ENCODE measurements at regions not wholly inside any gene's neighbourhood (a gene's known extent, or its start where the extent isn't known, plus 50 kb on each side); places are given as distances from the start of the nearest gene placed in this dataset.

- H3K4me3 ChIP-seq (ENCODE audit: low read depth in 1 of 2, low read length in 2 of 2): no peak overlapping the region
- 86 to 88% methylated on average over 3 of the region's 3 CpGs for WGBS, 2 donors
- H3K4me1 ChIP-seq (ENCODE audit: control insufficient read depth in 2 of 2, insufficient read depth in 2 of 2, low read length in 1 of 2): no peaks in the 10 kb centered on the region
- H3K27me3 ChIP-seq (ENCODE audit: control insufficient read depth in 1 of 2, insufficient read depth in 2 of 2, low read length in 2 of 2): no peaks in the 10 kb centered on the region
- H3K9me3 ChIP-seq (ENCODE audit: control insufficient read depth in 2 of 2, insufficient read depth in 1 of 2, low read depth in 1 of 2, low read length in 1 of 2): no peaks in the 10 kb centered on the region
- H3K27ac ChIP-seq (ENCODE audit: low read depth in 2 of 2, low read length in 1 of 2): no peak overlapping the region
- no peaks in the 10 kb centered on the region for H3K36me3 ChIP-seq (ENCODE audit: control insufficient read depth in 2 of 2, insufficient read depth in 2 of 2, low read length in 1 of 2)
Measured at GRCh38 chr1:199675937-199676336, 351.6 kb upstream of the NR5A2 start.

DNA sequence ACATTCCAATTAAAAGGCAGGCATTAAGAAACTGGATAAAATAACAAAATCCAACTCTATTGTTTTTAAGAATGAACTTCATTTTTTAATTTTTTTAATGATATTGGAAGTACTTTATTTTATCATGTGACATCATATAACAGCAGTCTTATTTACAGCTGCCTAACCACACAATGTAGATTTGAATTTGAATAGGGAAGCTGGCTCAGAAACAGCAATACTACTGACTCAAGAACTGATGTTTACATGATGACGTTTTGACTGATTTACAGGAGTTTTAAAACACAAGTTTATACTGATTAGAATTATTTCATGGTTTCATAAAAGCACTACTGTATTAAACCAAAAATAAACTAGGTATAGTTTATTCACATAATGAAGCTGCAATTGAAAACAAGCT lies 348.7 kb upstream of the NR5A2 start:
- no peak overlapping the region for H3K4me3 ChIP-seq (ENCODE audit: low read depth in 1 of 2, low read length in 2 of 2)
- no peaks in the 10 kb centered on the region for H3K4me1 ChIP-seq (ENCODE audit: control insufficient read depth in 2 of 2, insufficient read depth in 2 of 2, low read length in 1 of 2)
- no peaks in the 10 kb centered on the region for H3K9me3 ChIP-seq (ENCODE audit: control insufficient read depth in 2 of 2, insufficient read depth in 1 of 2, low read depth in 1 of 2, low read length in 1 of 2)
- H3K36me3 ChIP-seq (ENCODE audit: control insufficient read depth in 2 of 2, insufficient read depth in 2 of 2, low read length in 1 of 2): no peaks in the 10 kb centered on the region
- H3K27ac ChIP-seq (ENCODE audit: low read depth in 2 of 2, low read length in 1 of 2): no peak overlapping the region
- WGBS, 2 donors: 21 to 27% methylated on average over 1 of the region's 1 CpG
- H3K27me3 ChIP-seq (ENCODE audit: control insufficient read depth in 1 of 2, insufficient read depth in 2 of 2, low read length in 2 of 2): no peaks in the 10 kb centered on the region

- H3K4me1 ChIP-seq (ENCODE audit: control insufficient read depth in 2 of 2, insufficient read depth in 2 of 2, low read length in 1 of 2): no peaks in the 10 kb centered on the region
- H3K9me3 ChIP-seq (ENCODE audit: control insufficient read depth in 2 of 2, insufficient read depth in 1 of 2, low read depth in 1 of 2, low read length in 1 of 2): no peaks in the 10 kb centered on the region
- no peaks in the 10 kb centered on the region for H3K27me3 ChIP-seq (ENCODE audit: control insufficient read depth in 1 of 2, insufficient read depth in 2 of 2, low read length in 2 of 2)
- no peak overlapping the region for H3K4me3 ChIP-seq (ENCODE audit: low read depth in 1 of 2, low read length in 2 of 2)
- H3K36me3 ChIP-seq (ENCODE audit: control insufficient read depth in 2 of 2, insufficient read depth in 2 of 2, low read length in 1 of 2): no peaks in the 10 kb centered on the region
- H3K27ac ChIP-seq (ENCODE audit: low read depth in 2 of 2, low read length in 1 of 2): no peak overlapping the region
Measured at GRCh38 chr1:199682081-199682480, 345.4 kb upstream of the NR5A2 start.

GRCh38 chr1:199684686-199685273 lies 342.7 kb upstream of the NR5A2 start:
- no peaks in the 10 kb centered on the region for H3K9me3 ChIP-seq (ENCODE audit: control insufficient read depth in 2 of 2, insufficient read depth in 1 of 2, low read depth in 1 of 2, low read length in 1 of 2)
- H3K27me3 ChIP-seq (ENCODE audit: control insufficient read depth in 1 of 2, insufficient read depth in 2 of 2, low read length in 2 of 2): no peaks in the 10 kb centered on the region
- no peak overlapping the region for H3K27ac ChIP-seq (ENCODE audit: low read depth in 2 of 2, low read length in 1 of 2)
- no peak overlapping the region for H3K4me3 ChIP-seq (ENCODE audit: low read depth in 1 of 2, low read length in 2 of 2)
- no peaks in the 10 kb centered on the region for H3K36me3 ChIP-seq (ENCODE audit: control insufficient read depth in 2 of 2, insufficient read depth in 2 of 2, low read length in 1 of 2)
- H3K4me1 ChIP-seq (ENCODE audit: control insufficient read depth in 2 of 2, insufficient read depth in 2 of 2, low read length in 1 of 2): no peaks in the 10 kb centered on the region
- 78 to 85% methylated on average over 1 of the region's 1 CpG for WGBS, 2 donors

DNA sequence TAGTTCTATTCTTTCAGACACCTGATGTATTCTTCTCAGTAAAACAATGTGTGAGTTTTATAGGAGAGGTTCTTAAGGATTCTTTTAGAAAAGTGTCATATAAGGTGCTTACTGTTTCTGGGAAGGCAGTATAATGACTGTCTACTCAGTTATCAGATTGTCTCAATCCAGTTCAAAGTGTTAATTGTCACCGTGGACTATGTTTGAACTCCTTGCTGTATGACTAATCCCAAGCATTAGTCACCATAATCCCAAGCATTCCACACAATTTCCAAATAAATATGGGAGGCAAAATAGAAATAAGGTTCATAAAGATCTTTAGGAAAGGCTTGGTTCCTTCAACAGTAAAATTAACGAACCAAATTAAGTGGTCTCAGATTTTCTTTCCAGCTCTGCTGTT lies 342.1 kb upstream of the NR5A2 start:
- no peaks in the 10 kb centered on the region for H3K36me3 ChIP-seq (ENCODE audit: control insufficient read depth in 2 of 2, insufficient read depth in 2 of 2, low read length in 1 of 2)
- H3K9me3 ChIP-seq (ENCODE audit: control insufficient read depth in 2 of 2, insufficient read depth in 1 of 2, low read depth in 1 of 2, low read length in 1 of 2): no peaks in the 10 kb centered on the region
- WGBS, 2 donors: 35 to 44% methylated on average over 2 of the region's 2 CpGs
- no peak overlapping the region for H3K4me3 ChIP-seq (ENCODE audit: low read depth in 1 of 2, low read length in 2 of 2)
- H3K4me1 ChIP-seq (ENCODE audit: control insufficient read depth in 2 of 2, insufficient read depth in 2 of 2, low read length in 1 of 2): no peaks in the 10 kb centered on the region
- H3K27me3 ChIP-seq (ENCODE audit: control insufficient read depth in 1 of 2, insufficient read depth in 2 of 2, low read length in 2 of 2): no peaks in the 10 kb centered on the region
- H3K27ac ChIP-seq (ENCODE audit: low read depth in 2 of 2, low read length in 1 of 2): no peak overlapping the region

GRCh38 chr1:199687321-199687720 lies 340.2 kb upstream of the NR5A2 start:
- 71 to 86% methylated on average over 4 of the region's 4 CpGs for WGBS, 2 donors
- H3K27ac ChIP-seq (ENCODE audit: low read depth in 2 of 2, low read length in 1 of 2): no peak overlapping the region
- H3K9me3 ChIP-seq (ENCODE audit: control insufficient read depth in 2 of 2, insufficient read depth in 1 of 2, low read depth in 1 of 2, low read length in 1 of 2): no peaks in the 10 kb centered on the region
- no peaks in the 10 kb centered on the region for H3K4me1 ChIP-seq (ENCODE audit: control insufficient read depth in 2 of 2, insufficient read depth in 2 of 2, low read length in 1 of 2)
- H3K36me3 ChIP-seq (ENCODE audit: control insufficient read depth in 2 of 2, insufficient read depth in 2 of 2, low read length in 1 of 2): no peaks in the 10 kb centered on the region
- H3K27me3 ChIP-seq (ENCODE audit: control insufficient read depth in 1 of 2, insufficient read depth in 2 of 2, low read length in 2 of 2): no peaks in the 10 kb centered on the region
- H3K4me3 ChIP-seq (ENCODE audit: low read depth in 1 of 2, low read length in 2 of 2): no peak overlapping the region

- Histone ChIP-seq H3K9me3 (ENCODE audit: control insufficient read depth in 2 of 2, insufficient read depth in 1 of 2, low read depth in 1 of 2, low read length in 1 of 2) (no peaks in the 10 kb centered on the region), H3K4me1 (ENCODE audit: control insufficient read depth in 2 of 2, insufficient read depth in 2 of 2, low read length in 1 of 2) (no peaks in the 10 kb centered on the region), H3K4me3 (ENCODE audit: low read depth in 1 of 2, low read length in 2 of 2) (no peak overlapping the region), H3K36me3 (ENCODE audit: control insufficient read depth in 2 of 2, insufficient read depth in 2 of 2, low read length in 1 of 2) (no peaks in the 10 kb centered on the region), H3K27me3 (ENCODE audit: control insufficient read depth in 1 of 2, insufficient read depth in 2 of 2, low read length in 2 of 2) (no peaks in the 10 kb centered on the region), H3K27ac (ENCODE audit: low read depth in 2 of 2, low read length in 1 of 2) (no peak overlapping the region)
- 29 to 35% methylated on average over 3 of the region's 3 CpGs for WGBS, 2 donors
Measured at GRCh38 chr1:199688133-199688676, 339.3 kb upstream of the NR5A2 start.

DNA sequence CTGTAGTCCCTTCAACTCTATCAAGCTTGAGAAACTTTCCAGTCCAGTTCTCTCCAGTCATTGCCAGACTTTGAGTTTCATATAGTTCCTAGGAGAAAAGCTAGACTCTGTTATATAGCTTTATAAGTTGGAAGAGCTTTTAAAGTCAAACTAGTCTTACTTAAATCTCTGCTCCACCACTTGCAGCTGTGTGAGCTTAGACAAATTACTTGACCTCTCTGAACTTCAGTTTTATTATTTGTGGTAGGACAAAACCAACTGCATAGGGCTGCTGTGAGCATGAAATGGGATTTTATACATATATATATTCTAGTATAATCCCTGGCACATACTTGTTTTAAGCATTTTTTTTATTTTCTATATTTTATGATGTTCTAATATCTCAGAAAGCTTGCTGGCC lies 338.7 kb upstream of the NR5A2 start:
- no peaks in the 10 kb centered on the region for H3K27me3 ChIP-seq (ENCODE audit: control insufficient read depth in 1 of 2, insufficient read depth in 2 of 2, low read length in 2 of 2)
- no peaks in the 10 kb centered on the region for H3K36me3 ChIP-seq (ENCODE audit: control insufficient read depth in 2 of 2, insufficient read depth in 2 of 2, low read length in 1 of 2)
- no peak overlapping the region for H3K4me3 ChIP-seq (ENCODE audit: low read depth in 1 of 2, low read length in 2 of 2)
- no peak overlapping the region for H3K27ac ChIP-seq (ENCODE audit: low read depth in 2 of 2, low read length in 1 of 2)
- no peaks in the 10 kb centered on the region for H3K4me1 ChIP-seq (ENCODE audit: control insufficient read depth in 2 of 2, insufficient read depth in 2 of 2, low read length in 1 of 2)
- no peaks in the 10 kb centered on the region for H3K9me3 ChIP-seq (ENCODE audit: control insufficient read depth in 2 of 2, insufficient read depth in 1 of 2, low read depth in 1 of 2, low read length in 1 of 2)

- no peak overlapping the region for H3K4me3 ChIP-seq (ENCODE audit: low read depth in 1 of 2, low read length in 2 of 2)
- H3K27ac ChIP-seq (ENCODE audit: low read depth in 2 of 2, low read length in 1 of 2): no peak overlapping the region
- H3K9me3 ChIP-seq (ENCODE audit: control insufficient read depth in 2 of 2, insufficient read depth in 1 of 2, low read depth in 1 of 2, low read length in 1 of 2): no peaks in the 10 kb centered on the region
- no peaks in the 10 kb centered on the region for H3K36me3 ChIP-seq (ENCODE audit: control insufficient read depth in 2 of 2, insufficient read depth in 2 of 2, low read length in 1 of 2)
- H3K4me1 ChIP-seq (ENCODE audit: control insufficient read depth in 2 of 2, insufficient read depth in 2 of 2, low read length in 1 of 2): no peaks in the 10 kb centered on the region
- WGBS, 2 donors: 69 to 75% methylated on average over 1 of the region's 1 CpG
- no peaks in the 10 kb centered on the region for H3K27me3 ChIP-seq (ENCODE audit: control insufficient read depth in 1 of 2, insufficient read depth in 2 of 2, low read length in 2 of 2)
Measured at GRCh38 chr1:199690496-199690895, 337.0 kb upstream of the NR5A2 start.

DNA sequence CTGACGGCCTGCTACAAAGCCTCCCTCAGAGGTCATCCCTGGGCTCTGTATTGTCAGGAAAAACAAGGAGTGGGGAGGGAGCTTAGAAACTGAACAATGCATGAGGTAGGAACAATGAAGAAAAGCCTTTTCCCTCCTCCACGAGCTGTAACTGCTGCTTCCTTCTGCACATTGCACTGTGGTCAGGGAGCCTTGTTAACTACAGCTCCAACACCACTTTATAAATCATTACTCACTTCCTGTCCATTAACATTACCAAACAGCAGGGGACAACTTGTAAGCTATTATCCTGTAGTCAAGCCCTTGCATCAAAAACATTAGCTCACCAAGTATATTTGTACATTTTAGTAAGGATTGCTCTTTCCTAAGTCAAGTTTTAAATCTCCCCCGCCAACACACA lies 336.0 kb upstream of the NR5A2 start:
- H3K27ac ChIP-seq (ENCODE audit: low read depth in 2 of 2, low read length in 1 of 2): no peak overlapping the region
- no peaks in the 10 kb centered on the region for H3K9me3 ChIP-seq (ENCODE audit: control insufficient read depth in 2 of 2, insufficient read depth in 1 of 2, low read depth in 1 of 2, low read length in 1 of 2)
- WGBS, 2 donors: 53 to 57% methylated on average over 3 of the region's 3 CpGs
- H3K27me3 ChIP-seq (ENCODE audit: control insufficient read depth in 1 of 2, insufficient read depth in 2 of 2, low read length in 2 of 2): no peaks in the 10 kb centered on the region
- H3K36me3 ChIP-seq (ENCODE audit: control insufficient read depth in 2 of 2, insufficient read depth in 2 of 2, low read length in 1 of 2): no peaks in the 10 kb centered on the region
- H3K4me3 ChIP-seq (ENCODE audit: low read depth in 1 of 2, low read length in 2 of 2): no peak overlapping the region
- no peaks in the 10 kb centered on the region for H3K4me1 ChIP-seq (ENCODE audit: control insufficient read depth in 2 of 2, insufficient read depth in 2 of 2, low read length in 1 of 2)

Measured in esophagus (tissue), 2 donors.